Naive B cell (primary cell): ENCODE measurements at regions not wholly inside any gene's neighbourhood (a gene's known extent, or its start where the extent isn't known, plus 50 kb on each side); places are given as distances from the start of the nearest gene placed in this dataset.

ENCODE experiments used
- ATAC-seq, 2 donors: fragments of 150-1000 bp; cut with Tn5 transposase; 2 replicates each; pipeline ENCODE4 v1.10.0; 2021; ENCODE audit warnings: low read depth in 2 of 2, mild to moderate bottlenecking in 2 of 2, moderate library complexity in 2 of 2
- DNase-seq: peaks from one replicate; pipeline ENCODE4 v3.0.0; 2022
- H3K27ac Mint-ChIP-seq, 6 donors: one replicate each; pipeline ENCODE4 v1.8.0; 2020 to 2022; ENCODE audit warnings: mild to moderate bottlenecking in 6 of 6, mixed read lengths in 6 of 6, moderate library complexity in 5 of 6, inconsistent platforms in 2 of 6
- H3K27me3 Mint-ChIP-seq, 3 donors: one replicate each; pipeline ENCODE4 v1.8.0; 2021 to 2022; ENCODE audit warnings: mixed read lengths in 3 of 3, mild to moderate bottlenecking in 1 of 3
- H3K36me3 Mint-ChIP-seq, 2 donors: one replicate each; pipeline ENCODE4 v1.8.0; 2020 to 2022; ENCODE audit warnings: mixed read lengths in 2 of 2, inconsistent platforms in 1 of 2, mild to moderate bottlenecking in 1 of 2
- H3K4me1 Mint-ChIP-seq, 3 donors: one replicate each; pipeline ENCODE4 v1.8.0; 2020 to 2022; ENCODE audit warnings: mixed read lengths in 3 of 3, inconsistent platforms in 1 of 3, mild to moderate bottlenecking in 1 of 3, moderate library complexity in 1 of 3
- H3K4me3 Mint-ChIP-seq, 8 donors: one replicate each; pipeline ENCODE4 v1.8.0; 2020 to 2022; ENCODE audit warnings: mild to moderate bottlenecking in 8 of 8, mixed read lengths in 8 of 8, moderate library complexity in 8 of 8, inconsistent platforms in 2 of 8
- H3K9me3 Mint-ChIP-seq, 7 donors: one replicate each; pipeline ENCODE4 v1.8.0; 2020 to 2022; ENCODE audit warnings: mixed read lengths in 7 of 7, mild to moderate bottlenecking in 5 of 7, inconsistent platforms in 2 of 7, moderate library complexity in 1 of 7

DNA sequence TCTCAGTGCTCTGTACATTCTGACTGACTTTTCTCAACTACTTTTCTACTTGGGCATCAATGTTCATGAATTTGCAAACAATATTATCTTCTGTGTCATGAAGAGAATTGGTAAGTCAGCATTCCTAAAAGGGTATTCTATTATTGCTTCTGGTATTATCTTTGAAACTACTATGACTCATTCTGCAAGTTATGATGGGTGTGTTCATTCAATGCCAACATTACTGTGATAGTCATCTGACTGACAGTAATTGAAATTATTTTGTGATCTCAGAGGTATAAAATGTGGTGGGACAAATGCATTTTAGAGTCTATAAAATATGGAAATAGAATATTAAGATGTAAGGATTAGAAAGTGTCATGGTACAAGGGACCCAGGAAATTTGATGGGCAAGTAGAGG, 736.0 kb upstream of the CELF4 start:
- no peak for ATAC-seq
- peaks cover 0 to 15% (median 5%) of the 10 kb centered on the region in 7 donors for H3K9me3 Mint-ChIP-seq
- H3K27me3 Mint-ChIP-seq, result no peaks in the 10 kb centered on the region

GRCh38 chr18:38297910-38298309, 732.3 kb upstream of the CELF4 start:
- peaks cover 0 to 8% of the 10 kb centered on the region in 2 donors for H3K36me3 Mint-ChIP-seq
- DNase-seq (no peak), ATAC-seq (no peak)
- no peak overlapping the region for H3K27ac Mint-ChIP-seq
- H3K9me3 Mint-ChIP-seq, result peaks cover 0 to 13% (median 6%) of the 10 kb centered on the region in 7 donors
- H3K4me1 Mint-ChIP-seq, result no peaks in the 10 kb centered on the region
- H3K4me3 Mint-ChIP-seq, result no peak overlapping the region
- H3K27me3 Mint-ChIP-seq, result no peaks in the 10 kb centered on the region

More for the DNA sequence above, 736.0 kb upstream of the CELF4 start:
- no peak for DNase-seq
- Mint-ChIP-seq H3K4me3 (no peak overlapping the region), H3K27ac (no peak overlapping the region), H3K36me3 (peaks cover 0 to 8% of the 10 kb centered on the region in 2 donors), H3K4me1 (no peaks in the 10 kb centered on the region)

DNA sequence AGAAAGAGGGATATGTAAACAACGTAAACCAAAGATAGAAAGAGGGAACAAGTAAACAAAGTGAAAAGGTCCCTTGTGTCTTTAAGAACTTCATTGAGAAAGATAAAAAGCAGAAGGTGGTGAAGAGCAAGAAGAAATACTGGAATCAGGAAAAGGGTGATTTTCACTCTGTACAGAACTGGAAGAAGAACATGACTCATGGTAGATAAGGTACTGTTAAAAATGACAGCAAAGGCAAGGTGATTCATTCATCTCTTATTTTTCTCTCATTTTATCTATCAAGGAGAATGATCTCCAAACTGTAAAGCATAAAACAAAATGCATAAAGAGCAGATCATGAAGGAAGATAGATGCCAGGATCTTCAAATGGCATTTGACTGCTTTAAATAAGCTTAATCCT, 724.6 kb upstream of the CELF4 start:
- H3K9me3 Mint-ChIP-seq, result peaks cover 2 to 25% (median 10%) of the 10 kb centered on the region in 7 donors
- H3K27ac Mint-ChIP-seq, result no peak overlapping the region

DNA sequence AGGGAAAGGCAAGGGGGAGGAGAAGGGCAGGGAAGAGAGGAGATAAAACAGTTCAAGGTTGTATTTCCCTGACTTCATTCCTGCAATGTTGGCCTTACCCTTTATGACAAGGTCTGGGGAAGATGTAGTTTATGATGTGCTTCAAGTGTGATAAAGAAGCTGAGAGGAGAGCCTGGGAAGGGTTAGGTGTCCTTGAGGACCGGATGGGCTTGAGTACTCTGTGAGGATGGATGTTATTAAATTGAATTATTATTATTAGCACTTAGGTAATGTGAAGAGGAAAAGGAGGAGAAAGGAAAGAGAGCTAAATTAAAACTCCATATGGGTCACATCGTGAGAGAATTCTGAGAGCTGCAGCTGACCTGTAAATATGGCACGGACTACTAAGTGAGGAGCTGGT, 719.4 kb upstream of the CELF4 start:
- no peak for ATAC-seq
- Mint-ChIP-seq H3K27me3 (no peaks in the 10 kb centered on the region), H3K27ac (no peak overlapping the region), H3K9me3 (peaks cover 2 to 17% (median 8%) of the 10 kb centered on the region in 7 donors), H3K36me3 (no peaks in the 10 kb centered on the region), H3K4me1 (no peaks in the 10 kb centered on the region), H3K4me3 (no peak overlapping the region)
- DNase-seq, result no peak

More for the DNA sequence above, 724.6 kb upstream of the CELF4 start:
- no peaks in the 10 kb centered on the region for H3K27me3 Mint-ChIP-seq
- no peak overlapping the region for H3K4me3 Mint-ChIP-seq
- no peaks in the 10 kb centered on the region for H3K4me1 Mint-ChIP-seq
- ATAC-seq (no peak), DNase-seq (no peak)
- H3K36me3 Mint-ChIP-seq, result no peaks in the 10 kb centered on the region

DNA sequence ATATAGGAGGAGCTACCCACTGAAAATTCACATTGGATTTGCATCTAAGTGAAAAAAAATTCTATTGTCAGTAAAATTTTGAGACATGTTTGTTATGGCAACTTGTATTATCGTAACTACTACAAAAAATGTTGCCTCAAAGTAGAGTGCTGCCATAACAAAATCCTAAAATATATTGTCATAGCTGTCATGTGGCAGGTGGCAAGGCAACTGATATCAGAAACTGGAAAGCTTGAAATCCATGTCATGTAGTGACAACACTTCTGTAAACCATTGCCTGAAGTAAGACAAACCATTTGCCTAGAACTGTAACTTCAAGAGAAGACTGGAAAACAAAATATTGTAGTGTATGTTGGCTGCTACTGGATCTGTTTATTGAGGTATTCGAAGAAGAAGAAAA, 697.5 kb upstream of the CELF4 start:
- Mint-ChIP-seq H3K4me3 (no peak overlapping the region), H3K4me1 (no peaks in the 10 kb centered on the region), H3K27ac (no peak overlapping the region), H3K36me3 (no peaks in the 10 kb centered on the region), H3K9me3 (peaks cover 0 to 4% (median 3%) of the 10 kb centered on the region in 7 donors), H3K27me3 (no peaks in the 10 kb centered on the region)
- ATAC-seq (no peak), DNase-seq (no peak)

- no peaks in the 10 kb centered on the region for H3K4me1 Mint-ChIP-seq
- ATAC-seq (no peak), DNase-seq (no peak)
- no peaks in the 10 kb centered on the region for H3K36me3 Mint-ChIP-seq
- H3K27ac Mint-ChIP-seq, result no peak overlapping the region
- no peak overlapping the region for H3K4me3 Mint-ChIP-seq
- no peaks in the 10 kb centered on the region for H3K27me3 Mint-ChIP-seq
- peaks cover 0 to 4% (median 2%) of the 10 kb centered on the region in 7 donors for H3K9me3 Mint-ChIP-seq
Observed at GRCh38 chr18:38262661-38263060, 697.1 kb upstream of the CELF4 start.

DNA sequence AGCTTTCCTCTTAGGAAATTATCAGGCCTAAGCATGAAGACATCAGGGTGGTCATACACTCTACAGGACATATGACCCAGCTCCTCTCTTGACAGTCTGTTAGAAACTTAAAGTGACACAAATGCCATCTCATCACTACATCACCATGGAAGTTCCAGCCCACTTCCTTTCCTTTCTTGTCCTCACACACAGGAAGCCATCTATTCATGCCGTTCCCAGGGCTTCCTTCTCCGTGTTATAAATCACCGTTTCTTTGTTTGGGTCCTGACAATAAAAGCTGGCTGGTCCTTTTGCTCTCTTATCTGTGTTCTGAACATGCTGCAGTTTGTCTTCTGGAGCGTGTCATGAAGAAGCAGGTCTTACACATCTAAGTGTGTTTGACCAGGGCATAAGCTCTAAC, 692.1 kb upstream of the CELF4 start:
- no peaks in the 10 kb centered on the region for H3K27me3 Mint-ChIP-seq
- H3K36me3 Mint-ChIP-seq, result no peaks in the 10 kb centered on the region
- H3K4me1 Mint-ChIP-seq, result no peaks in the 10 kb centered on the region
- DNase-seq (no peak), ATAC-seq (no peak)
- no peak overlapping the region for H3K27ac Mint-ChIP-seq
- H3K9me3 Mint-ChIP-seq, result peaks cover 0 to 2% (median 0%) of the 10 kb centered on the region in 7 donors
- no peak overlapping the region for H3K4me3 Mint-ChIP-seq

GRCh38 chr18:38256366-38256765, 690.8 kb upstream of the CELF4 start:
- H3K27me3 Mint-ChIP-seq, result no peaks in the 10 kb centered on the region
- peaks cover 0 to 2% (median 0%) of the 10 kb centered on the region in 7 donors for H3K9me3 Mint-ChIP-seq
- no peak for DNase-seq
- no peak overlapping the region for H3K4me3 Mint-ChIP-seq
- H3K27ac Mint-ChIP-seq, result no peak overlapping the region
- H3K36me3 Mint-ChIP-seq, result no peaks in the 10 kb centered on the region
- no peak for ATAC-seq
- no peaks in the 10 kb centered on the region for H3K4me1 Mint-ChIP-seq

DNA sequence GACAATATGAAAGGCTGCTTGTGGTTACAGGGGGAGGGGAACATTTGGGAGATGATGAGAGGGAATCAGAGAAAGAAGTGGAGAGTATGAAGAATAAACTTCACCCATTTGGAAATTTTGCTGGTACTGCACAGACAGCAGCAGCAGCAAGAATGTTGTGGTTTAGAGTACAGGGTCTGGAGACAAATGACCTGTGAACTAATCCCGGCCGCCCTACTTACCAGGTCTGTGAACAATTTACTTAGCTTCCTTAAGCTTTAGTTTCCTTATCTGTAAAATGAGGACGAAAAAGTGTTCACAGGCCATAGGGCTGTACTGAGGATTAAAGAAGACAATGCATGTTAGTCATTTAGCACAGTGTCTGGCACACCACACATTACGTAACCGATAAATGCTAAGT, 685.4 kb upstream of the CELF4 start:
- Mint-ChIP-seq H3K27ac (peak overlapping the region in 1 of 6 donors; percentile 49), H3K9me3 (peaks cover 0 to 9% (median 0%) of the 10 kb centered on the region in 7 donors), H3K36me3 (no peaks in the 10 kb centered on the region), H3K27me3 (no peaks in the 10 kb centered on the region), H3K4me1 (no peaks in the 10 kb centered on the region), H3K4me3 (no peak overlapping the region)
- no peak for DNase-seq
- no peak for ATAC-seq

GRCh38 chr18:38244480-38244879, 678.9 kb upstream of the CELF4 start:
- Mint-ChIP-seq H3K4me3 (no peak overlapping the region), H3K27me3 (no peaks in the 10 kb centered on the region), H3K36me3 (no peaks in the 10 kb centered on the region), H3K27ac (no peak overlapping the region), H3K9me3 (peaks cover 2 to 21% (median 7%) of the 10 kb centered on the region in 7 donors), H3K4me1 (no peaks in the 10 kb centered on the region)
- ATAC-seq (no peak), DNase-seq (no peak)

DNA sequence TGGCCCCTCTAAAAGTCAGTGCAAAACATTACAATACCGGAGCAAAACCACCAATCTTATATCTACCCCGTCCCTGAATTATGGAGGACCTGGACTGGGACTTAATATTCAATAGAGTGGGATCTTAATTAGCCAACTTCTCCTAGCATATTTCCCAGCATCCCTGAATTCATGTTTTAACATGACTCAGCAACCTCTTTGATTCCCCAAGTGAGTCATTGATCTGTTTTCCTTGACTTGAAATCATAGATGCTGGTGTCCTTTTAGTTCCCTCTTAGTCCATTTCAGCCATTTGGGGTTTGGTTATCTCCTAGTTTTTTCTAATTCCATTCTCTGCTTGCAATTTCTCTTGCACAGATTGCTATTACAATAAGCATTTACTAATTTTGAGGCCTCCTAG, 677.7 kb upstream of the CELF4 start:
- H3K4me3 Mint-ChIP-seq, result no peak overlapping the region
- H3K36me3 Mint-ChIP-seq, result no peaks in the 10 kb centered on the region
- H3K4me1 Mint-ChIP-seq, result no peaks in the 10 kb centered on the region
- no peak overlapping the region for H3K27ac Mint-ChIP-seq
- H3K27me3 Mint-ChIP-seq, result no peaks in the 10 kb centered on the region
- no peak for DNase-seq
- ATAC-seq, result no peak
- peaks cover 4 to 31% (median 7%) of the 10 kb centered on the region in 7 donors for H3K9me3 Mint-ChIP-seq

- DNase-seq (no peak), ATAC-seq (no peak)
Observed at GRCh38 chr18:38241736-38242135, 676.1 kb upstream of the CELF4 start.

GRCh38 chr18:38241216-38241615, 675.6 kb upstream of the CELF4 start:
- ATAC-seq (no peak), DNase-seq (no peak)
- H3K4me1 Mint-ChIP-seq, result no peaks in the 10 kb centered on the region
- peaks cover 4 to 31% (median 7%) of the 10 kb centered on the region in 7 donors for H3K9me3 Mint-ChIP-seq
- H3K4me3 Mint-ChIP-seq, result no peak overlapping the region
- H3K27me3 Mint-ChIP-seq, result no peaks in the 10 kb centered on the region
- no peaks in the 10 kb centered on the region for H3K36me3 Mint-ChIP-seq
- H3K27ac Mint-ChIP-seq, result no peak overlapping the region

More at GRCh38 chr18:38241736-38242135, 676.1 kb upstream of the CELF4 start:
- Mint-ChIP-seq H3K4me3 (no peak overlapping the region), H3K9me3 (peaks cover 4 to 31% (median 8%) of the 10 kb centered on the region in 7 donors), H3K36me3 (no peaks in the 10 kb centered on the region), H3K4me1 (no peaks in the 10 kb centered on the region), H3K27me3 (no peaks in the 10 kb centered on the region), H3K27ac (no peak overlapping the region)

- no peak for DNase-seq
- Mint-ChIP-seq H3K4me1 (no peaks in the 10 kb centered on the region), H3K27me3 (no peaks in the 10 kb centered on the region), H3K36me3 (no peaks in the 10 kb centered on the region), H3K9me3 (peaks cover 4 to 26% (median 6%) of the 10 kb centered on the region in 7 donors), H3K4me3 (no peak overlapping the region), H3K27ac (no peak overlapping the region)
- no peak for ATAC-seq
Observed at GRCh38 chr18:38239606-38240005, 674.0 kb upstream of the CELF4 start.

DNA sequence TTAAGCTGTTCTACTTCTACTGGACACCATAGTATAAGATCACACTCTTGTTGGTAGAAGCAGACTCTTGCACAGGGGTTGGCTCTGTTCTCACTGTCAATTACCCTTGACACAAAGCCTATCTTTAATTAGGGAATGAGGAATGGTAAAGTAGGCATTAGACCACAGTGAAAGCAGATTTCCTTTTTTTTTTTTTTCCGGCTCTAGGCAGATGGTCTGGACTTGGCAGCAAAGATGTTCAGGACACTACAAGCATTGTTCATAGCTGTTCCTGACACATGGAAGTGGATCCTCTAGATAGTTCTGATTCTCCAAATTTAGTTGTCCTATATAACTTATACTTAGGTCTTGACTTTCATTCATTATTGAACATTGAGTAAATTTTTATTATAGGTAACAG, 672.2 kb upstream of the CELF4 start:
- DNase-seq (no peak), ATAC-seq (no peak)
- H3K36me3 Mint-ChIP-seq, result no peaks in the 10 kb centered on the region
- H3K27ac Mint-ChIP-seq, result no peak overlapping the region
- no peaks in the 10 kb centered on the region for H3K27me3 Mint-ChIP-seq
- H3K9me3 Mint-ChIP-seq, result peaks cover 0 to 23% (median 4%) of the 10 kb centered on the region in 7 donors
- no peaks in the 10 kb centered on the region for H3K4me1 Mint-ChIP-seq
- H3K4me3 Mint-ChIP-seq, result no peak overlapping the region
